Liver (tissue), 8 donors: ENCODE measurements at regions not wholly inside any gene's neighbourhood (a gene's known extent, or its start where the extent isn't known, plus 50 kb on each side); places are given as distances from the start of the nearest gene placed in this dataset.

ENCODE experiments used
- DNase-seq: peaks from one replicate; pipeline ENCODE4 v3.0.0-alpha.2; 2017; ENCODE audit warnings: low spot score
- H3K27ac ChIP-seq, 2 donors: one replicate each; pipeline ENCODE4 v1.7.0; 2013; ENCODE audit warnings: inconsistent platforms in 2 of 2, low read length in 2 of 2, control low read depth in 1 of 2, low read depth in 1 of 2, mild to moderate bottlenecking in 1 of 2
- H3K27me3 ChIP-seq, 4 donors: one replicate each; pipeline versions ENCODE4 v1.6.1 to v1.7.0; 2013; ENCODE audit warnings: low read length in 3 of 4, inconsistent platforms in 1 of 4, mild to moderate bottlenecking in 1 of 4, moderate library complexity in 1 of 4; ENCODE audit not compliant: control insufficient read depth in 4 of 4, insufficient read depth in 4 of 4
- H3K36me3 ChIP-seq, 4 donors: one replicate each; pipeline versions ENCODE4 v1.6.1 to v1.7.0; 2013; ENCODE audit warnings: low read length in 3 of 4, mild to moderate bottlenecking in 3 of 4, low read depth in 1 of 4, moderate library complexity in 1 of 4; ENCODE audit not compliant: control insufficient read depth in 4 of 4, insufficient read depth in 3 of 4
- H3K4me1 ChIP-seq, 4 donors: one replicate each; pipeline versions ENCODE4 v1.6.1 to v1.7.0; 2013; ENCODE audit warnings: low read length in 3 of 4, mild to moderate bottlenecking in 3 of 4, moderate library complexity in 1 of 4; ENCODE audit not compliant: control insufficient read depth in 4 of 4, insufficient read depth in 4 of 4
- H3K4me3 ChIP-seq, 3 donors: one replicate each; pipeline versions ENCODE4 v1.6.1 to v1.7.0; 2013; ENCODE audit warnings: low read length in 3 of 3, control low read depth in 1 of 3, low read depth in 1 of 3, mild to moderate bottlenecking in 1 of 3
- H3K9ac ChIP-seq, 2 donors: one replicate each; pipeline ENCODE4 v1.7.0; 2013; ENCODE audit warnings: low read length in 2 of 2, mild to moderate bottlenecking in 2 of 2, moderate library complexity in 2 of 2, control low read depth in 1 of 2, low read depth in 1 of 2
- H3K9me3 ChIP-seq, 4 donors: one replicate each; pipeline versions ENCODE4 v1.6.1 to v1.7.0; 2013; ENCODE audit warnings: low read length in 3 of 4; ENCODE audit not compliant: control insufficient read depth in 4 of 4
- ATF3 ChIP-seq: IDR thresholded peaks from 2 replicates; pipeline ENCODE4 v1.6.1; 2016; ENCODE audit warnings: antibody characterized with exemption
- CTCF ChIP-seq: fragments of 150-350 bp; IDR thresholded peaks from 2 replicates; pipeline ENCODE4 v1.5.1; 2017; ENCODE audit warnings: improper control_type of control experiment, low read depth, low read length; ENCODE audit not compliant: missing input control
- FOXA2 ChIP-seq: IDR thresholded peaks from 2 replicates; pipeline ENCODE4 v1.6.1; 2016; ENCODE audit warnings: antibody characterized with exemption
- HNF4A ChIP-seq, 2 donors: conservative IDR thresholded peaks; 2 replicates each; pipeline ENCODE4 v1.6.1; 2016; ENCODE audit warnings: antibody characterized with exemption in 2 of 2, mild to moderate bottlenecking in 2 of 2
- HNF4G ChIP-seq: IDR thresholded peaks from 2 replicates; pipeline ENCODE4 v1.6.1; 2016; ENCODE audit warnings: antibody characterized with exemption
- JUND ChIP-seq, 2 donors: IDR thresholded peaks; 2 replicates each; pipeline ENCODE4 v1.6.1; 2016; ENCODE audit warnings: antibody characterized with exemption in 2 of 2
- MAX ChIP-seq: IDR thresholded peaks from 2 replicates; pipeline ENCODE4 v1.6.1; 2016; ENCODE audit warnings: antibody characterized with exemption
- NR2F2 ChIP-seq: IDR thresholded peaks from 2 replicates; pipeline ENCODE4 v1.6.1; 2016; ENCODE audit warnings: antibody characterized with exemption
- RAD21 ChIP-seq, 2 donors: IDR thresholded peaks; 2 replicates each; pipeline ENCODE4 v1.6.1; 2016; ENCODE audit warnings: antibody characterized with exemption in 2 of 2, mild to moderate bottlenecking in 2 of 2
- REST ChIP-seq: IDR thresholded peaks from 2 replicates; pipeline ENCODE4 v1.6.1; 2016; ENCODE audit warnings: antibody characterized with exemption, mild to moderate bottlenecking
- RXRA ChIP-seq, 2 donors: IDR thresholded peaks; 2 replicates each; pipeline ENCODE4 v1.6.1; 2017 to 2018; ENCODE audit warnings: antibody characterized with exemption in 2 of 2, mild to moderate bottlenecking in 1 of 2
- SP1 ChIP-seq: IDR thresholded peaks from 2 replicates; pipeline ENCODE4 v1.6.1; 2018; ENCODE audit warnings: antibody characterized with exemption, mild to moderate bottlenecking
- TAF1 ChIP-seq: conservative IDR thresholded peaks from 2 replicates; pipeline ENCODE4 v1.6.1; 2016; ENCODE audit warnings: antibody characterized with exemption, mild to moderate bottlenecking
- YY1 ChIP-seq: IDR thresholded peaks from 2 replicates; pipeline ENCODE4 v1.6.1; 2016; ENCODE audit warnings: antibody characterized with exemption, mild to moderate bottlenecking
- ZBTB33 ChIP-seq: IDR thresholded peaks from 2 replicates; pipeline ENCODE4 v1.6.1; 2016; ENCODE audit warnings: antibody characterized with exemption
- WGBS: extraction: QIAGEN DNeasy Blood & Tissue Kit; methylation state at CpG from one replicate; pipeline ENCODE4 v1.1.7; 2013; 5-methylcytosine and 5-hydroxymethylcytosine counted together
- donor health status: healthy.
- donor health status: healthy.
- donor health status: healthy.
- donor health status: healthy.
- donor health status: healthy.

- Histone ChIP-seq H3K9ac (no peak overlapping the region), H3K9me3 (peaks cover 0 to 3% (median 0%) of the 10 kb centered on the region in 4 donors), H3K27me3 (no peaks in the 10 kb centered on the region), H3K4me3 (no peak overlapping the region), H3K36me3 (no peaks in the 10 kb centered on the region), H3K4me1 (no peaks in the 10 kb centered on the region), H3K27ac (no peak overlapping the region)
- DNase-seq = no peak
- TF ChIP-seq FOXA2 = no peak
- no peak for TF ChIP-seq MAX
- TF ChIP-seq RXRA (IDR thresholded peaks at IDR 0.05) = no peak
- TF ChIP-seq REST = no peak
- TF ChIP-seq SP1 = no peak
- no peak for TF ChIP-seq TAF1
- no peak for TF ChIP-seq ZBTB33
- TF ChIP-seq YY1 = no peak
- TF ChIP-seq NR2F2 = no peak
- TF ChIP-seq CTCF = no peak
- TF ChIP-seq HNF4A (conservative IDR thresholded peaks at IDR 0.05) = no peak
- no peak for TF ChIP-seq JUND (IDR thresholded peaks at IDR 0.05)
- TF ChIP-seq HNF4G = no peak
- TF ChIP-seq ATF3 = no peak
- TF ChIP-seq RAD21 (IDR thresholded peaks at IDR 0.05) = no peak
- 8% methylated on average over 1 of the region's 1 CpG for WGBS
These were observed 175.5 kb upstream of the MGAT5 start for GRCh38 chr2:134078354-134078753.

GRCh38 chr2:134079373-134079772 lies 174.5 kb upstream of the MGAT5 start:
- H3K9me3 ChIP-seq = peaks cover 0 to 3% (median 0%) of the 10 kb centered on the region in 4 donors
- TF ChIP-seq SP1 (no peak), ZBTB33 (no peak), YY1 (no peak), ATF3 (no peak), NR2F2 (no peak)
- WGBS = 88% methylated on average over 4 of the region's 4 CpGs
- no peak overlapping the region for H3K27ac ChIP-seq
- no peak overlapping the region for H3K4me3 ChIP-seq
- DNase-seq = no peak
- H3K9ac ChIP-seq = no peak overlapping the region
- no peaks in the 10 kb centered on the region for H3K4me1 ChIP-seq
- no peaks in the 10 kb centered on the region for H3K27me3 ChIP-seq
- H3K36me3 ChIP-seq = no peaks in the 10 kb centered on the region
